Breast epithelium (tissue), 3 donors: ENCODE measurements at regions not wholly inside any gene's neighbourhood (a gene's known extent, or its start where the extent isn't known, plus 50 kb on each side); places are given as distances from the start of the nearest gene placed in this dataset.

Source experiments
- CTCF ChIP-seq, 3 donors: fragments of 450-650 bp; IDR thresholded peaks; one replicate each; pipeline ENCODE4 v1.5.1; 2016 to 2017; ENCODE audit warnings: antibody characterized with exemption in 3 of 3, mild to moderate bottlenecking in 3 of 3, moderate library complexity in 3 of 3
- POLR2A ChIP-seq: fragments of 450-650 bp; IDR thresholded peaks from one replicate; pipeline ENCODE4 v1.6.1; 2016; ENCODE audit warnings: antibody characterized with exemption, mild to moderate bottlenecking, moderate library complexity
- POLR2AphosphoS5 ChIP-seq, 3 donors: sonication (generic); formaldehyde crosslinking; IDR thresholded peaks; one replicate each; pipeline ENCODE4 v1.6.1; 2017; ENCODE audit warnings: antibody characterized with exemption in 3 of 3

GRCh38 chr10:125536236-125536635 lies 146.7 kb downstream of the TEX36 start:
- TF ChIP-seq CTCF (IDR thresholded peaks at IDR 0.05) (no peak), POLR2A (no peak), POLR2AphosphoS5 (IDR thresholded peaks at IDR 0.05) (no peak)
